ENCODE measurements at regions not wholly inside any gene's neighbourhood (a gene's known extent, or its start where the extent isn't known, plus 50 kb on each side); places are given as distances from the start of the nearest gene placed in this dataset.

DNA sequence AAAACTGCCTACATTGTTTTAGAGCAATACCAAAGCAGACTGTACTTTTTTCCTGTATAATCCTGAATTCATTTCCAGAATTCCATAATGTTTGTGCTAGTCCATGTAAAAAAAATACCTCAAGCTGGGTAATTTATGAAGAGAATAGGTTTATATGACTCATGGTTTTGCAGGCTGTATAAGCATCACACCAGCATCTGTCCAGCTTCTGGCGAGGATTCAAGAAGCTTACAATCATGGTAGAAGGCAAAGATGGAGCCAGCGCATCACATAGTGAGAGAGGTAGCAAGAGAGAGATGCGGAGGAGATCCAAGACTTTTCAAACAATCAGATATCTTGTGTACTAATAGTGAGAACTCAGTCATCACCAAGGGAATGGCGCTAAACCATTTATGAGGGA, 280.3 kb upstream of the CDH9 start:
- no peak for TF ChIP-seq RFX5 (IDR thresholded peaks at IDR 0.05; ENCODE audit: low read length)
- TF ChIP-seq CTCF (IDR thresholded peaks at IDR 0.05) = no peak
- TF ChIP-seq TAF1 (IDR thresholded peaks at IDR 0.05; ENCODE audit: borderline replicate concordance, low read depth, low read length) = no peak
- no peak for TF ChIP-seq MAX (IDR thresholded peaks at IDR 0.05; ENCODE audit: low read depth)
- no peak for TF ChIP-seq POLR2AphosphoS5 (IDR thresholded peaks at IDR 0.05; ENCODE audit: low read depth, low read length)
- TF ChIP-seq, protein P1, sequence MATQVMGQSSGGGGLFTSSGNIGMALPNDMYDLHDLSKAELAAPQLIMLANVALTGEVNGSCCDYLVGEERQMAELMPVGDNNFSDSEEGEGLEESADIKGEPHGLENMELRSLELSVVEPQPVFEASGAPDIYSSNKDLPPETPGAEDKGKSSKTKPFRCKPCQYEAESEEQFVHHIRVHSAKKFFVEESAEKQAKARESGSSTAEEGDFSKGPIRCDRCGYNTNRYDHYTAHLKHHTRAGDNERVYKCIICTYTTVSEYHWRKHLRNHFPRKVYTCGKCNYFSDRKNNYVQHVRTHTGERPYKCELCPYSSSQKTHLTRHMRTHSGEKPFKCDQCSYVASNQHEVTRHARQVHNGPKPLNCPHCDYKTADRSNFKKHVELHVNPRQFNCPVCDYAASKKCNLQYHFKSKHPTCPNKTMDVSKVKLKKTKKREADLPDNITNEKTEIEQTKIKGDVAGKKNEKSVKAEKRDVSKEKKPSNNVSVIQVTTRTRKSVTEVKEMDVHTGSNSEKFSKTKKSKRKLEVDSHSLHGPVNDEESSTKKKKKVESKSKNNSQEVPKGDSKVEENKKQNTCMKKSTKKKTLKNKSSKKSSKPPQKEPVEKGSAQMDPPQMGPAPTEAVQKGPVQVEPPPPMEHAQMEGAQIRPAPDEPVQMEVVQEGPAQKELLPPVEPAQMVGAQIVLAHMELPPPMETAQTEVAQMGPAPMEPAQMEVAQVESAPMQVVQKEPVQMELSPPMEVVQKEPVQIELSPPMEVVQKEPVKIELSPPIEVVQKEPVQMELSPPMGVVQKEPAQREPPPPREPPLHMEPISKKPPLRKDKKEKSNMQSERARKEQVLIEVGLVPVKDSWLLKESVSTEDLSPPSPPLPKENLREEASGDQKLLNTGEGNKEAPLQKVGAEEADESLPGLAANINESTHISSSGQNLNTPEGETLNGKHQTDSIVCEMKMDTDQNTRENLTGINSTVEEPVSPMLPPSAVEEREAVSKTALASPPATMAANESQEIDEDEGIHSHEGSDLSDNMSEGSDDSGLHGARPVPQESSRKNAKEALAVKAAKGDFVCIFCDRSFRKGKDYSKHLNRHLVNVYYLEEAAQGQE (IDR thresholded peaks at IDR 0.05; ENCODE audit: low read depth, low read length) = no peak
- no peak for TF ChIP-seq CHD2 (IDR thresholded peaks at IDR 0.05; ENCODE audit: low read length, partially characterized antibody)

All from SK-N-SH (cell line).